HL-60 (cell line): ENCODE measurements at regions not wholly inside any gene's neighbourhood (a gene's known extent, or its start where the extent isn't known, plus 50 kb on each side); places are given as distances from the start of the nearest gene placed in this dataset.

Experiments used
- DNase-seq, 2 experiments: peaks; one replicate each; pipeline ENCODE4 v3.0.0-alpha.2; 2010 to 2020; ENCODE audit warnings: low read depth in 1 of 2, low spot score in 1 of 2
- H3K27ac ChIP-seq: fragments of 250-450 bp; sonication (Bioruptor Pico); replicated peaks from 2 replicates; pipeline ENCODE4 v1.5.1; 2020; ENCODE audit warnings: mild to moderate bottlenecking, moderate library complexity
- H3K27me3 ChIP-seq: fragments of 250-450 bp; sonication (Bioruptor Pico); 2 replicates; pipeline ENCODE4 v1.5.1; 2021; ENCODE audit warnings: mild to moderate bottlenecking, moderate library complexity; ENCODE audit not compliant: insufficient read depth, poor library complexity, severe bottlenecking
- H3K4me3 ChIP-seq: replicated peaks from 2 replicates; pipeline ENCODE4 v1.5.1; 2011; ENCODE audit warnings: mild to moderate bottlenecking, control low read depth, low read length; ENCODE audit not compliant: insufficient read depth
- GABPA ChIP-seq: IDR thresholded peaks from 2 replicates; pipeline ENCODE4 v1.6.1; 2012; ENCODE audit warnings: low read depth
- POLR2AphosphoS5 ChIP-seq: IDR thresholded peaks from 2 replicates; pipeline ENCODE4 v1.6.1; 2012; ENCODE audit warnings: low read depth
- REST ChIP-seq: IDR thresholded peaks from 2 replicates; pipeline ENCODE4 v1.6.1; 2012; ENCODE audit warnings: low read depth; ENCODE audit not compliant: insufficient replicate concordance
- SPI1 ChIP-seq: IDR thresholded peaks from 2 replicates; pipeline ENCODE4 v1.6.1; 2012; ENCODE audit warnings: low read depth, mild to moderate bottlenecking, borderline replicate concordance
- TF ChIP-seq, protein P1 (sequence below): IDR thresholded peaks from one replicate; pipeline ENCODE4 v1.5.1; 2011; ENCODE audit warnings: low read length, control low read depth, inconsistent platforms; ENCODE audit not compliant: insufficient read depth

DNA sequence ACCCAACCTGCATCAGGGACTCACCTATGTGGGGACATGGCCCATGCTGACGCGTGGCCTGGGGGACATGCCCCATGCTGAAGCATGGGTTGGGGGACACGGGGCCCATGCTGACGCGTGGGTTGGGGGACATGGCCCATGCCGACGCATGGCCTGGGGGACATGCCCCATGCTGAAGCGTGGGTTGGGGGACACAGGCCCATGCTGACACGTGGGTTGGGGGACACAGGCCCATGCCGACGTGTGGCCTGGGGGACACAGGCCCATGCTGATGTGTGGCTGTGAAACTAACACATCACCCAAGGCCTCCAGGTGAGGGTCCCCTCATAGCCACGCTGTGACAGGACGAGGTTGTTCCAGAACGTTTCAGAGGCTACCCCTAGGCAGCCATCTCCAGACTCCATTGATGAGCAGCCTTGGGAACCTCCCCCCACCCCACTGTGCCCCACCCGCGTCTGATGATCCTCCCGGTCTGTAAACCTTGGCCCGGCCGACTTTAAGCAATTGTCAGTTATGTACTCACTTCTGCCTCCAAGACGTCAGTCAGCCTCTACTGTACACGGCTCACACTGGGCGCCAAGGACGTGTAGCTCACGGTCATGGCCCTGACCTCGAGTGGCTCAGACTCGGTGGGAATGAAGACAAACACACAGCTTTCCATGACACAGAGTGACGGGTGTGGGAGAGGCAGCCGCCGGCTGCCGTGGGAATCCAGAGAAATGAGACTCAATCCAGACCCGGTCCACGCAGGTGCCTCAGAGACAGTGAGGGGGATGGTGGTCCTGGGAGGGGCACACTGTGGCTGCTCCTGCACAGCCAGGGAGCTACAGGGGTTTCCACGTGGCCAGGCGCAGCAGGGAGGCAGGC, 50.2 kb upstream of the SLC66A3 start:
- TF ChIP-seq, protein P1, sequence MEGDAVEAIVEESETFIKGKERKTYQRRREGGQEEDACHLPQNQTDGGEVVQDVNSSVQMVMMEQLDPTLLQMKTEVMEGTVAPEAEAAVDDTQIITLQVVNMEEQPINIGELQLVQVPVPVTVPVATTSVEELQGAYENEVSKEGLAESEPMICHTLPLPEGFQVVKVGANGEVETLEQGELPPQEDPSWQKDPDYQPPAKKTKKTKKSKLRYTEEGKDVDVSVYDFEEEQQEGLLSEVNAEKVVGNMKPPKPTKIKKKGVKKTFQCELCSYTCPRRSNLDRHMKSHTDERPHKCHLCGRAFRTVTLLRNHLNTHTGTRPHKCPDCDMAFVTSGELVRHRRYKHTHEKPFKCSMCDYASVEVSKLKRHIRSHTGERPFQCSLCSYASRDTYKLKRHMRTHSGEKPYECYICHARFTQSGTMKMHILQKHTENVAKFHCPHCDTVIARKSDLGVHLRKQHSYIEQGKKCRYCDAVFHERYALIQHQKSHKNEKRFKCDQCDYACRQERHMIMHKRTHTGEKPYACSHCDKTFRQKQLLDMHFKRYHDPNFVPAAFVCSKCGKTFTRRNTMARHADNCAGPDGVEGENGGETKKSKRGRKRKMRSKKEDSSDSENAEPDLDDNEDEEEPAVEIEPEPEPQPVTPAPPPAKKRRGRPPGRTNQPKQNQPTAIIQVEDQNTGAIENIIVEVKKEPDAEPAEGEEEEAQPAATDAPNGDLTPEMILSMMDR: no peak
- no peak for TF ChIP-seq SPI1
- TF ChIP-seq POLR2AphosphoS5: no peak
- no peak for TF ChIP-seq REST
- no peak for TF ChIP-seq GABPA
- H3K27ac ChIP-seq: no peak overlapping the region
- H3K27me3 ChIP-seq: no peaks in the 10 kb centered on the region
- DNase-seq: no peak
- no peak overlapping the region for H3K4me3 ChIP-seq
